IMR-90 (cell line): ENCODE measurements at regions not wholly inside any gene's neighbourhood (a gene's known extent, or its start where the extent isn't known, plus 50 kb on each side); places are given as distances from the start of the nearest gene placed in this dataset.

ENCODE experiments used
- ATAC-seq: fragments of 200-7000 bp; cut with Tn5 transposase; 2 replicates; pipeline ENCODE4 v1.9.1; 2020; ENCODE audit warnings: low read depth, mild to moderate bottlenecking, moderate library complexity
- BruUV-seq: library from RNA; stranded (reverse); fragments of 400-500 nt; replicated peaks from 2 replicates; lab custom pipeline; 2021; lab: Mats Ljungman, UMichigan
- CTCF ChIA-PET: fragments of 300-600 bp; formaldehyde crosslinking; extraction: SDS; loops from one replicate; lab custom pipeline; 2021; ENCODE audit warnings: antibody characterized with exemption; lab: Yijun Ruan, JAX
- POLR2A ChIA-PET: fragments of 300-600 bp; sonication (Branson Sonifier 250); formaldehyde crosslinking; loops from one replicate; lab custom pipeline; 2022; ENCODE audit warnings: antibody characterized with exemption; ENCODE audit not compliant: unreplicated experiment; lab: Charles Lee
- DNase-seq: peaks from one replicate; pipeline ENCODE4 v3.0.0; 2013
- H2AFZ ChIP-seq: replicated peaks from 2 replicates; pipeline ENCODE3; 2013; ENCODE audit warnings: low read length, mild to moderate bottlenecking; ENCODE audit not compliant: poor library complexity
- H2AK5ac ChIP-seq: 2 replicates; pipeline ENCODE4 v1.6.1; 2013; ENCODE audit warnings: low read depth, low read length, inconsistent platforms
- H2AK9ac ChIP-seq: replicated peaks from 2 replicates; pipeline ENCODE3; 2013; ENCODE audit warnings: mild to moderate bottlenecking, low read depth, low read length, moderate library complexity; ENCODE audit not compliant: poor library complexity
- H2BK120ac ChIP-seq: 2 replicates; pipeline ENCODE4 v1.6.1; 2013; ENCODE audit warnings: low read depth, low read length, inconsistent platforms
- H2BK15ac ChIP-seq: 3 replicates; pipeline ENCODE4 v1.6.1; 2013; ENCODE audit warnings: low read depth, low read length, inconsistent platforms
- H2BK20ac ChIP-seq: 2 replicates; pipeline ENCODE4 v1.6.1; 2013; ENCODE audit warnings: low read depth, mild to moderate bottlenecking, inconsistent platforms, low read length, moderate library complexity
- H2BK5ac ChIP-seq: 2 replicates; pipeline ENCODE4 v1.6.1; 2013; ENCODE audit warnings: mild to moderate bottlenecking, low read depth, low read length, inconsistent platforms; ENCODE audit not compliant: poor library complexity, severe bottlenecking
- H3K14ac ChIP-seq: replicated peaks from 2 replicates; pipeline ENCODE4 v1.6.1; 2013; ENCODE audit warnings: low read depth, low read length, inconsistent platforms
- H3K18ac ChIP-seq: 2 replicates; pipeline ENCODE4 v1.6.1; 2013; ENCODE audit warnings: low read depth, low read length, control low read depth
- H3K23ac ChIP-seq: 2 replicates; pipeline ENCODE4 v1.6.1; 2013; ENCODE audit warnings: low read depth, low read length, inconsistent platforms
- H3K27ac ChIP-seq: 2 replicates; pipeline ENCODE4 v1.5.1; 2013; ENCODE audit warnings: mild to moderate bottlenecking, control low read depth, low read length; ENCODE audit not compliant: insufficient read depth
- H3K27me3 ChIP-seq: 2 replicates; pipeline ENCODE4 v1.6.1; 2013; ENCODE audit warnings: low read length; ENCODE audit not compliant: control insufficient read depth, insufficient read depth
- H3K36me3 ChIP-seq: 2 replicates; pipeline ENCODE4 v1.6.1; 2013; ENCODE audit warnings: low read length, mixed read lengths; ENCODE audit not compliant: control insufficient read depth, insufficient read depth
- H3K4ac ChIP-seq: 2 replicates; pipeline ENCODE4 v1.6.1; 2013; ENCODE audit warnings: low read depth, low read length, inconsistent platforms
- H3K4me1 ChIP-seq: 2 replicates; pipeline ENCODE4 v1.6.1; 2013; ENCODE audit warnings: low read length, mixed read lengths; ENCODE audit not compliant: control insufficient read depth, insufficient read depth
- H3K4me2 ChIP-seq: 2 replicates; pipeline ENCODE4 v1.6.1; 2013; ENCODE audit warnings: low read depth, mild to moderate bottlenecking, control low read depth, low read length, moderate library complexity
- H3K4me3 ChIP-seq: 2 replicates; pipeline ENCODE4 v1.5.1; 2013; ENCODE audit warnings: low read depth, mild to moderate bottlenecking, control low read depth, low read length, moderate library complexity; ENCODE audit not compliant: insufficient read depth
- H3K56ac ChIP-seq: 2 replicates; pipeline ENCODE4 v1.6.1; 2013; ENCODE audit warnings: low read length, inconsistent platforms; ENCODE audit not compliant: insufficient read depth; ENCODE audit errors: extremely low read depth
- H3K79me1 ChIP-seq, 2 experiments: 2 replicates each; pipeline ENCODE4 v1.6.1; 2013; ENCODE audit warnings: low read length in 2 of 2, inconsistent platforms in 1 of 2, low read depth in 1 of 2
- H3K9ac ChIP-seq: 2 replicates; pipeline ENCODE4 v1.6.1; 2013; ENCODE audit warnings: low read depth, low read length, control low read depth
- H3K9me1 ChIP-seq: 2 replicates; pipeline ENCODE4 v1.6.1; 2013; ENCODE audit warnings: low read length, inconsistent platforms; ENCODE audit not compliant: insufficient read depth
- H3K9me3 ChIP-seq: 2 replicates; pipeline ENCODE4 v1.6.1; 2013; ENCODE audit warnings: low read length; ENCODE audit not compliant: control insufficient read depth, insufficient read depth
- H4K20me1 ChIP-seq: 2 replicates; pipeline ENCODE4 v1.6.1; 2013; ENCODE audit warnings: low read length, inconsistent platforms; ENCODE audit not compliant: insufficient read depth
- H4K5ac ChIP-seq: 2 replicates; pipeline ENCODE4 v1.6.1; 2013; ENCODE audit warnings: mild to moderate bottlenecking, low read depth, low read length, control low read depth
- H4K8ac ChIP-seq, 2 experiments: 2 replicates each; pipeline ENCODE4 v1.6.1; 2013; ENCODE audit warnings: low read depth in 2 of 2, low read length in 2 of 2, control low read depth in 1 of 2, inconsistent platforms in 1 of 2
- H4K91ac ChIP-seq: 2 replicates; pipeline ENCODE4 v1.6.1; 2013; ENCODE audit warnings: low read depth, low read length, inconsistent platforms; ENCODE audit not compliant: insufficient read depth
- BHLHE40 ChIP-seq: fragments of 150-350 bp; IDR thresholded peaks from 2 replicates; pipeline ENCODE4 v1.6.1; 2016; ENCODE audit warnings: mild to moderate bottlenecking, low read depth, low read length
- CEBPB ChIP-seq: IDR thresholded peaks from 2 replicates; pipeline ENCODE4 v1.6.1; 2012; ENCODE audit warnings: low read depth, low read length, improper control_type of control experiment
- CHD1 ChIP-seq: IDR thresholded peaks from 2 replicates; pipeline ENCODE4 v1.6.1; 2012; ENCODE audit warnings: low read depth, low read length, improper control_type of control experiment
- CTCF ChIP-seq: conservative IDR thresholded peaks from 2 replicates; pipeline ENCODE4 v1.5.1; 2012; ENCODE audit warnings: mild to moderate bottlenecking, low read depth, low read length, improper control_type of control experiment
- ELK1 ChIP-seq: fragments of 150-350 bp; IDR thresholded peaks from 2 replicates; pipeline ENCODE4 v1.6.1; 2016; ENCODE audit warnings: low read depth, mild to moderate bottlenecking, low read length, moderate library complexity, borderline replicate concordance
- FOS ChIP-seq: fragments of 150-350 bp; IDR thresholded peaks from 2 replicates; pipeline ENCODE4 v1.6.1; 2016; ENCODE audit warnings: low read depth, low read length
- MAFK ChIP-seq: IDR thresholded peaks from 2 replicates; pipeline ENCODE4 v1.6.1; 2012; ENCODE audit warnings: low read depth, low read length, improper control_type of control experiment
- MAZ ChIP-seq: IDR thresholded peaks from 2 replicates; pipeline ENCODE4 v1.6.1; 2012; ENCODE audit warnings: low read depth, mild to moderate bottlenecking, low read length, improper control_type of control experiment, moderate library complexity, borderline replicate concordance
- MXI1 ChIP-seq: IDR thresholded peaks from 2 replicates; pipeline ENCODE4 v1.6.1; 2012; ENCODE audit warnings: low read depth, mild to moderate bottlenecking, low read length, moderate library complexity, borderline replicate concordance
- NFE2L2 ChIP-seq: fragments of 150-350 bp; IDR thresholded peaks from 2 replicates; pipeline ENCODE4 v1.6.1; 2016; ENCODE audit warnings: low read depth, mild to moderate bottlenecking, low read length
- POLR2A ChIP-seq: IDR thresholded peaks from 2 replicates; pipeline ENCODE4 v1.6.1; 2012; ENCODE audit warnings: mild to moderate bottlenecking, low read depth, low read length
- RAD21 ChIP-seq: IDR thresholded peaks from 2 replicates; pipeline ENCODE4 v1.6.1; 2012; ENCODE audit warnings: low read length, improper control_type of control experiment
- RCOR1 ChIP-seq: IDR thresholded peaks from 2 replicates; pipeline ENCODE4 v1.6.1; 2012; ENCODE audit warnings: mild to moderate bottlenecking, low read length, improper control_type of control experiment; ENCODE audit not compliant: insufficient replicate concordance
- RFX5 ChIP-seq: IDR thresholded peaks from 2 replicates; pipeline ENCODE4 v1.8.0; 2012; ENCODE audit warnings: low read depth, mild to moderate bottlenecking, low read length, moderate library complexity
- SMC3 ChIP-seq: fragments of 150-350 bp; IDR thresholded peaks from 2 replicates; pipeline ENCODE4 v1.6.1; 2016; ENCODE audit warnings: low read depth, mild to moderate bottlenecking, antibody characterized with exemption, low read length, moderate library complexity
- USF2 ChIP-seq: fragments of 150-350 bp; IDR thresholded peaks from 2 replicates; pipeline ENCODE4 v1.6.1; 2017; ENCODE audit warnings: mild to moderate bottlenecking, antibody characterized with exemption, low read length, low read depth
- WGBS, 2 experiments: methylation state at CpG; one replicate each; pipeline versions ENCODE4 v1.1.5 to v1.1.7; 2013; ENCODE audit warnings: missing lambda C conversion rate in 2 of 2; ENCODE audit not compliant: insufficient read length in 1 of 2; ENCODE audit errors: extremely low coverage in 2 of 2; 5-methylcytosine and 5-hydroxymethylcytosine counted together
- dilution Hi-C: fragments of 300-500 bp; cut with HindIII; formaldehyde crosslinking; loops from one replicate; pipeline ENCODE4 v1.14.3; 2018; ENCODE audit warnings: low sequenced_read_pairs; ENCODE audit not compliant: unreplicated experiment
- in situ Hi-C: fragments of 300-500 bp; cut with MboI; formaldehyde crosslinking; loops from 3 replicates; pipeline ENCODE4 v1.14.3; 2019; ENCODE audit warnings: low sequenced_read_pairs, inconsistent platforms, mixed read lengths
- intact Hi-C: fragments of 100-400 bp; cut with micrococcal nuclease; formaldehyde crosslinking; loops from 2 replicates; pipeline ENCODE4 v1.10.0; 2022

- intact Hi-C loops = no loop called here
- CTCF ChIA-PET = no interaction called here
- DNase-seq = no peak
Observed at GRCh38 chr5:23405316-23406068, 101.9 kb upstream of the PRDM9 start.

More at GRCh38 chr5:23405316-23406068, 101.9 kb upstream of the PRDM9 start:
- Histone ChIP-seq H2BK15ac (no peak overlapping the region), H3K9me3 (0 out of 2 replicates have a peak, but pooled peaks cover 2% of the 10 kb centered on the region), H3K18ac (no peak overlapping the region), H2BK5ac (no peak overlapping the region), H3K79me1 (no peaks in the 10 kb centered on the region), H2AK9ac (no peak overlapping the region), H4K91ac (no peak overlapping the region), H3K23ac (no peak overlapping the region), H2AK5ac (no peak overlapping the region), H3K56ac (no peak overlapping the region), H3K14ac (no peak overlapping the region), H2AFZ (no peak overlapping the region), H3K27me3 (no peaks in the 10 kb centered on the region), H3K9ac (no peak overlapping the region), H3K36me3 (no peaks in the 10 kb centered on the region), H3K9me1 (no peaks in the 10 kb centered on the region), H4K5ac (no peak overlapping the region), H4K20me1 (no peaks in the 10 kb centered on the region), H3K4ac (no peak overlapping the region), H3K4me1 (no peaks in the 10 kb centered on the region), H4K8ac (no peak overlapping the region), H3K27ac (no peak overlapping the region), H2BK120ac (no peak overlapping the region), H2BK20ac (no peak overlapping the region), H3K4me2 (no peak overlapping the region), H3K4me3 (no peak overlapping the region)
- no peak for ATAC-seq
- dilution Hi-C loops (no loop called here), in situ Hi-C loops (no loop called here)
- TF ChIP-seq POLR2A (no peak), CHD1 (no peak), CEBPB (no peak), ELK1 (no peak), MXI1 (no peak), USF2 (no peak), RCOR1 (no peak), RAD21 (no peak), RFX5 (no peak), FOS (no peak), MAZ (no peak), NFE2L2 (no peak), SMC3 (no peak), MAFK (no peak), CTCF (no peak), BHLHE40 (no peak)
- POLR2A ChIA-PET = no interaction called here
- no TSS peak for BruUV-seq
- WGBS, 2 experiments = no CpG with 5 or more reads among the region's 3 CpGs
